CD14-positive monocyte (primary cell): ENCODE measurements at regions not wholly inside any gene's neighbourhood (a gene's known extent, or its start where the extent isn't known, plus 50 kb on each side); places are given as distances from the start of the nearest gene placed in this dataset.

Experiments
- DNase-seq, 3 donors: peaks; one replicate each; pipeline ENCODE4 v3.0.0-alpha.2; 2011 to 2022
- H2AFZ ChIP-seq: 2 replicates; pipeline ENCODE4 v1.6.0; 2012; ENCODE audit warnings: mild to moderate bottlenecking, low read depth, low read length, inconsistent platforms; ENCODE audit not compliant: insufficient read depth, poor library complexity, severe bottlenecking
- H3K27ac ChIP-seq, 2 donors: 1 replicate in 1 of 2; 2 replicates in 1 of 2; pipeline ENCODE4 v1.5.1; 2012 to 2013; ENCODE audit warnings: low read length in 2 of 2, control low read depth in 1 of 2, inconsistent platforms in 1 of 2, low read depth in 1 of 2, mild to moderate bottlenecking in 1 of 2
- H3K27me3 ChIP-seq, 2 donors: one replicate each; pipeline versions ENCODE4 v1.6.0 to v1.6.1; 2011 to 2013; ENCODE audit warnings: low read length in 2 of 2; ENCODE audit not compliant: control insufficient read depth in 2 of 2, insufficient read depth in 2 of 2
- H3K36me3 ChIP-seq, 2 donors: replicated peaks in 1 of 2; 1 replicate in 1 of 2; 2 replicates in 1 of 2; pipeline versions ENCODE4 v1.5.1 to v1.6.1; 2012 to 2013; ENCODE audit warnings: low read length in 2 of 2, control low read depth in 1 of 2, inconsistent platforms in 1 of 2, mild to moderate bottlenecking in 1 of 2; ENCODE audit not compliant: insufficient read depth in 2 of 2, control insufficient read depth in 1 of 2
- H3K4me1 ChIP-seq, 2 donors: 1 replicate in 1 of 2; 2 replicates in 1 of 2; pipeline versions ENCODE4 v1.5.1 to v1.6.1; 2012 to 2013; ENCODE audit warnings: low read length in 2 of 2, control low read depth in 1 of 2, inconsistent platforms in 1 of 2, mild to moderate bottlenecking in 1 of 2, moderate library complexity in 1 of 2; ENCODE audit not compliant: insufficient read depth in 2 of 2, control insufficient read depth in 1 of 2
- H3K4me2 ChIP-seq: replicated peaks from 2 replicates; pipeline ENCODE3; 2012; ENCODE audit warnings: low read length, moderate library complexity, mild to moderate bottlenecking; ENCODE audit not compliant: poor library complexity, severe bottlenecking; ENCODE audit errors: extremely low read depth
- H3K4me3 ChIP-seq, 3 experiments: fragments of 200-600 bp in 1 of 3; sonication (generic) in 1 of 3; replicated peaks in 1 of 3; 1 replicate in 2 of 3; 2 replicates in 1 of 3; pipeline ENCODE4 v1.5.1; 2011 to 2013; ENCODE audit warnings: low read length in 3 of 3, mild to moderate bottlenecking in 3 of 3, control low read depth in 2 of 3, low read depth in 2 of 3, inconsistent platforms in 1 of 3, moderate library complexity in 1 of 3
- H3K79me2 ChIP-seq: 2 replicates; pipeline ENCODE4 v1.6.0; 2012; ENCODE audit warnings: mild to moderate bottlenecking, control low read depth, inconsistent platforms, low read length, moderate library complexity; ENCODE audit not compliant: insufficient read depth
- H3K9ac ChIP-seq: 2 replicates; pipeline ENCODE4 v1.6.0; 2017; ENCODE audit warnings: low read length, mild to moderate bottlenecking; ENCODE audit not compliant: insufficient read depth, poor library complexity, severe bottlenecking
- H3K9me3 ChIP-seq, 2 donors: replicated peaks in 1 of 2; 1 replicate in 1 of 2; 2 replicates in 1 of 2; pipeline versions ENCODE4 v1.5.1 to v1.6.1; 2012 to 2013; ENCODE audit warnings: low read length in 2 of 2, control low read depth in 1 of 2; ENCODE audit not compliant: control insufficient read depth in 1 of 2, insufficient read depth in 1 of 2
- H4K20me1 ChIP-seq: 2 replicates; pipeline ENCODE4 v1.6.0; 2012; ENCODE audit warnings: mild to moderate bottlenecking, low read length, control low read depth, moderate library complexity; ENCODE audit not compliant: insufficient read depth
- H3K27ac Mint-ChIP-seq, 7 donors: one replicate each; pipeline ENCODE4 v1.8.0; 2020; ENCODE audit warnings: mild to moderate bottlenecking in 7 of 7, mixed read lengths in 7 of 7, moderate library complexity in 6 of 7, inconsistent platforms in 2 of 7
- H3K27me3 Mint-ChIP-seq, 3 donors: one replicate each; pipeline ENCODE4 v1.8.0; 2021 to 2022; ENCODE audit warnings: low read depth in 3 of 3, mild to moderate bottlenecking in 3 of 3, mixed read lengths in 3 of 3, moderate library complexity in 3 of 3, inconsistent platforms in 1 of 3
- H3K36me3 Mint-ChIP-seq, 2 donors: one replicate each; pipeline ENCODE4 v1.8.0; 2020; ENCODE audit warnings: mixed read lengths in 2 of 2, inconsistent platforms in 1 of 2, mild to moderate bottlenecking in 1 of 2
- H3K4me1 Mint-ChIP-seq: one replicate; pipeline ENCODE4 v1.8.0; 2020; ENCODE audit warnings: mild to moderate bottlenecking, mixed read lengths
- H3K4me3 Mint-ChIP-seq, 2 donors: one replicate each; pipeline ENCODE4 v1.8.0; 2020; ENCODE audit warnings: mild to moderate bottlenecking in 2 of 2, mixed read lengths in 2 of 2, moderate library complexity in 1 of 2
- H3K9me3 Mint-ChIP-seq, 7 donors: one replicate each; pipeline ENCODE4 v1.8.0; 2020 to 2022; ENCODE audit warnings: mixed read lengths in 7 of 7, mild to moderate bottlenecking in 6 of 7, moderate library complexity in 6 of 7, inconsistent platforms in 2 of 7
- WGBS: methylation state at CpG from one replicate; pipeline ENCODE4 v1.1.5; 2013; ENCODE audit warnings: missing lambda C conversion rate; ENCODE audit not compliant: insufficient coverage; 5-methylcytosine and 5-hydroxymethylcytosine counted together
- intact Hi-C, 2 donors: fragments of 100-400 bp; cut with micrococcal nuclease; formaldehyde crosslinking; loops; one replicate each; pipeline versions ENCODE4 v1.15.0 to v1.15.1; 2023
- TF ChIP-seq, protein P1 (sequence below): fragments of 200-600 bp; IDR thresholded peaks from one replicate; pipeline ENCODE4 v1.8.0; 2022; ENCODE audit warnings: antibody characterized with exemption, mild to moderate bottlenecking

DNA sequence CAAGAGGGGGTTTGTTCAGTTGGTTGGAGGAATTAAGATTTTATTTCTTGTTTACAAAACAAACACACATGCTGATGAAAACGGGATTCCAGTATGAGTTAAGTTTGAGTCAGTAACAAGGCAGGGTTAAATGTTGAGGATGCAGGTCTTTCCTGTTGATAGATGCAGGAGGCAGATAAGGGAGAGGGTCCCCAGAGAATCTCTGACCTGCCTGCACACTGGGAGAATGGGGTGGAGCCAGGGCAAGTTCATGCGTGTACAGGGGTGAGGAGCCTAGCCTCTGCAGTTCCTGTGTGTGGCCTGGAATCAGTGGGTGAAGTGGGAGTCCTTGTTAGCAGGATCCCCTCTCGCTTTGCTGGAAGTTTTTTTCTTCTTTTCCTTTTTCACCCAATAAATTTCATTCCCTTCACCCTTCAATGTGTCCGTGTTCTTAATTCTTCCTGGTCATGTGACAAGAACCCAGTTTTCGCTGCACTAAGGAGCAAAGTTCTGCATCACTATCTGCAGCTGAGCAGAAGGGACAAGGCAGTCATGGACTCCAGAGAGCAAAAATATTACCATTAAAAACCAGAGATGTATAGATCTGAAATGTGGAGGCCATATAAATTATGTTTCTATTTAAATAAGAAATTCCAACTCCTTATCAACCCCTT is 69.9 kb upstream of the MARK1 start:
- H3K27ac ChIP-seq: no peak overlapping the region
- H3K79me2 ChIP-seq: no peaks in the 10 kb centered on the region
- no peak overlapping the region for H3K9ac ChIP-seq
- peaks cover 3 to 4% of the 10 kb centered on the region in 2 donors for H3K9me3 ChIP-seq
- no CpG with 5 or more reads among the region's 5 CpGs for WGBS
- intact Hi-C loops: no loop called here
- H4K20me1 ChIP-seq: no peaks in the 10 kb centered on the region
- Mint-ChIP-seq H3K27ac (no peak overlapping the region), H3K4me3 (no peak overlapping the region), H3K36me3 (no peaks in the 10 kb centered on the region), H3K9me3 (peaks cover 0 to 4% (median 0%) of the 10 kb centered on the region in 7 donors), H3K27me3 (peaks cover 0 to 3% (median 0%) of the 10 kb centered on the region in 3 donors), H3K4me1 (no peaks in the 10 kb centered on the region)
- no peaks in the 10 kb centered on the region for H3K27me3 ChIP-seq
- DNase-seq: no peak
- no peak overlapping the region for H3K4me3 ChIP-seq
- TF ChIP-seq, protein P1, sequence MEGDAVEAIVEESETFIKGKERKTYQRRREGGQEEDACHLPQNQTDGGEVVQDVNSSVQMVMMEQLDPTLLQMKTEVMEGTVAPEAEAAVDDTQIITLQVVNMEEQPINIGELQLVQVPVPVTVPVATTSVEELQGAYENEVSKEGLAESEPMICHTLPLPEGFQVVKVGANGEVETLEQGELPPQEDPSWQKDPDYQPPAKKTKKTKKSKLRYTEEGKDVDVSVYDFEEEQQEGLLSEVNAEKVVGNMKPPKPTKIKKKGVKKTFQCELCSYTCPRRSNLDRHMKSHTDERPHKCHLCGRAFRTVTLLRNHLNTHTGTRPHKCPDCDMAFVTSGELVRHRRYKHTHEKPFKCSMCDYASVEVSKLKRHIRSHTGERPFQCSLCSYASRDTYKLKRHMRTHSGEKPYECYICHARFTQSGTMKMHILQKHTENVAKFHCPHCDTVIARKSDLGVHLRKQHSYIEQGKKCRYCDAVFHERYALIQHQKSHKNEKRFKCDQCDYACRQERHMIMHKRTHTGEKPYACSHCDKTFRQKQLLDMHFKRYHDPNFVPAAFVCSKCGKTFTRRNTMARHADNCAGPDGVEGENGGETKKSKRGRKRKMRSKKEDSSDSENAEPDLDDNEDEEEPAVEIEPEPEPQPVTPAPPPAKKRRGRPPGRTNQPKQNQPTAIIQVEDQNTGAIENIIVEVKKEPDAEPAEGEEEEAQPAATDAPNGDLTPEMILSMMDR: no peak
- no peaks in the 10 kb centered on the region for H3K36me3 ChIP-seq
- no peak overlapping the region for H2AFZ ChIP-seq
- no peak overlapping the region for H3K4me2 ChIP-seq
- no peaks in the 10 kb centered on the region for H3K4me1 ChIP-seq

DNA sequence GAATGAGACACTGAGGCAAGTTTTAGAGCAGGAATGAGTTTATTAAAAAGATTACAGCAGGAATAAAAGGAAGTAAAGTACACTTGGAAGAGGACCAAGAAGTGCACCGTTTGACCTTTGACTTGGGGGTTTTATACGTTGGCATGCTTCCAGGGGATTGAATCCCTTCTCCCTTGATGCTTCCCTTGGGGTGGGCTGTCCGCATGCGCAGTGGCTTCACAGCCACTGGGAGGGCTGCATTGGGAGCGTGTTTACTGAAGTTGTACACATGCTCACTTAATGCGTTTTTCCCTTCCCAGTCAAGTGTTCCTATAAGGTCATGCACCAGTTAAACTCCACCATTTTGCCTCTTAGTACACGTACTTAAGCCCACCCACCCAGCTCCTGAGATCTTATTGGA is 72.4 kb upstream of the MARK1 start:
- Histone ChIP-seq H3K27me3 (no peaks in the 10 kb centered on the region), H3K4me2 (no peak overlapping the region), H3K9me3 (no peaks in the 10 kb centered on the region), H4K20me1 (no peaks in the 10 kb centered on the region), H3K9ac (no peak overlapping the region), H2AFZ (no peak overlapping the region), H3K36me3 (no peaks in the 10 kb centered on the region), H3K4me1 (no peaks in the 10 kb centered on the region), H3K4me3 (no peak overlapping the region), H3K27ac (no peak overlapping the region), H3K79me2 (no peaks in the 10 kb centered on the region)
- intact Hi-C loops: no loop called here
- Mint-ChIP-seq H3K36me3 (no peaks in the 10 kb centered on the region), H3K27ac (no peak overlapping the region), H3K4me1 (no peaks in the 10 kb centered on the region), H3K9me3 (peaks cover 0 to 4% (median 2%) of the 10 kb centered on the region in 7 donors), H3K4me3 (no peak overlapping the region), H3K27me3 (peaks cover 0 to 4% (median 3%) of the 10 kb centered on the region in 3 donors)
- TF ChIP-seq, protein P1: no peak
- DNase-seq: no peak
- 100% methylated on average over 4 of the region's 7 CpGs for WGBS
